ENCODE measurements at regions not wholly inside any gene's neighbourhood (a gene's known extent, or its start where the extent isn't known, plus 50 kb on each side); places are given as distances from the start of the nearest gene placed in this dataset.
A peak's percentile ranks its signal among the peaks of the same experiment; 100 is the strongest.
"Not testable (repeated sequence)": the region's sequence is repeated elsewhere in the genome, so short reads cannot be mapped to it uniquely, and the experiment has no call there.

- no peak overlapping the region for H3K27ac Mint-ChIP-seq
- H3K36me3 Mint-ChIP-seq (ENCODE audit: low read depth), result peaks cover 19% of the 10 kb centered on the region
- no peak overlapping the region for H3K4me3 Mint-ChIP-seq
- ATAC-seq (no peak), DNase-seq (no peak)
- no peaks in the 10 kb centered on the region for H3K9me3 ChIP-seq (ENCODE audit: control insufficient read depth, low read length, poor library complexity, severe bottlenecking)
- peaks cover 6% of the 10 kb centered on the region for H3K4me1 Mint-ChIP-seq
- peaks cover 90% of the 10 kb centered on the region for H3K27me3 Mint-ChIP-seq
Observed at GRCh38 chr10:100660365-100660764, 85.0 kb upstream of the PAX2 start.

DNA sequence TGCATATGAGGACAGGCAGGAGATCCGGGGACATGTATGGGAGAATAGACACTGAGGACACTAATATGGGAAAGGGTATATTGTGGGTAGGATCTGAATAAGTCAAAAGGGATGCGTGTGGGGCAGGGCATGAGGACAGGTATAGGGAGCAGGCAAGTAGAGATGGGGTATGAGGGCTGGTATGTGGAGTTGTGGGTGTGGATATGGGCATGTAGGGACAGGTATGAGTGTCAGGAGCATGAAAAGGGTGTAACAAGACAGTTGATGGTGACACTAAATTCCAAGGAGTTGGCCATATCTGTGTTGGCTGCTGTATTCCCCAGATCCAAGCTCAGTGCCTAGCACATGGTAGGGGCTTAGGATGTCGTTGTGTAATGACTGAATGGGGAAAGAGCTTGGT is 84.4 kb upstream of the PAX2 start:
- DNase-seq, result no peak
- no peak for ATAC-seq

DNA sequence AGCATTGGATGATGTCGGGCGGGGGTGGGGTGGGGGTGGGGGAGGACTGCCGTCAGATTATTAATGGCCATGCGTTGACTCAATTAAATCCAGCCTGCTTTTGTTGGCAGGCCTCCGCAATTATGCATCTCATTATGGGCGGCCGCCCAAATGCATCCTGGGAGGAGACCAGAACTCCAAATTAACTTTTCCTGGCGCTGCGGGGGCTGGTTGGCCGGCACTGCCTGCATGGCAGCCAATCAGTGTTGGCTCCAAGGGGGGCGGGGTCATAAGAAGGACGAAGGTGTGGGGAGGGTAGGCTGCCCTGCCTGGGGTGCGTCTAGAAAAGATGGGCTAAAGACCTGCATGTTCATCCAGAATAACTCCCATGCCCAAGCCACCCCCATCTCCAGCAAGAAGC is 83.9 kb upstream of the PAX2 start:
- no peak for DNase-seq
- Mint-ChIP-seq H3K36me3 (ENCODE audit: low read depth) (peaks cover 15% of the 10 kb centered on the region), H3K4me3 (no peak overlapping the region), H3K27ac (no peak overlapping the region), H3K4me1 (no peaks in the 10 kb centered on the region), H3K27me3 (peaks cover 87% of the 10 kb centered on the region)
- no peak for ATAC-seq
- no peaks in the 10 kb centered on the region for H3K9me3 ChIP-seq (ENCODE audit: control insufficient read depth, low read length, poor library complexity, severe bottlenecking)

More for the DNA sequence above, 84.4 kb upstream of the PAX2 start:
- Mint-ChIP-seq H3K4me1 (peaks cover under 1% of the 10 kb centered on the region), H3K4me3 (no peak overlapping the region), H3K27me3 (peaks cover 88% of the 10 kb centered on the region), H3K36me3 (ENCODE audit: low read depth) (peaks cover 15% of the 10 kb centered on the region), H3K27ac (no peak overlapping the region)
- H3K9me3 ChIP-seq (ENCODE audit: control insufficient read depth, low read length, poor library complexity, severe bottlenecking), result no peaks in the 10 kb centered on the region

GRCh38 chr10:100662067-100662466 is 83.3 kb upstream of the PAX2 start:
- no peak overlapping the region for H3K27ac Mint-ChIP-seq
- ATAC-seq, result no peak
- H3K4me3 Mint-ChIP-seq, result no peak overlapping the region
- no peaks in the 10 kb centered on the region for H3K9me3 ChIP-seq (ENCODE audit: control insufficient read depth, low read length, poor library complexity, severe bottlenecking)
- peaks cover 15% of the 10 kb centered on the region for H3K36me3 Mint-ChIP-seq (ENCODE audit: low read depth)
- no peak for DNase-seq
- H3K4me1 Mint-ChIP-seq, result no peaks in the 10 kb centered on the region
- H3K27me3 Mint-ChIP-seq, result peaks cover 84% of the 10 kb centered on the region

DNA sequence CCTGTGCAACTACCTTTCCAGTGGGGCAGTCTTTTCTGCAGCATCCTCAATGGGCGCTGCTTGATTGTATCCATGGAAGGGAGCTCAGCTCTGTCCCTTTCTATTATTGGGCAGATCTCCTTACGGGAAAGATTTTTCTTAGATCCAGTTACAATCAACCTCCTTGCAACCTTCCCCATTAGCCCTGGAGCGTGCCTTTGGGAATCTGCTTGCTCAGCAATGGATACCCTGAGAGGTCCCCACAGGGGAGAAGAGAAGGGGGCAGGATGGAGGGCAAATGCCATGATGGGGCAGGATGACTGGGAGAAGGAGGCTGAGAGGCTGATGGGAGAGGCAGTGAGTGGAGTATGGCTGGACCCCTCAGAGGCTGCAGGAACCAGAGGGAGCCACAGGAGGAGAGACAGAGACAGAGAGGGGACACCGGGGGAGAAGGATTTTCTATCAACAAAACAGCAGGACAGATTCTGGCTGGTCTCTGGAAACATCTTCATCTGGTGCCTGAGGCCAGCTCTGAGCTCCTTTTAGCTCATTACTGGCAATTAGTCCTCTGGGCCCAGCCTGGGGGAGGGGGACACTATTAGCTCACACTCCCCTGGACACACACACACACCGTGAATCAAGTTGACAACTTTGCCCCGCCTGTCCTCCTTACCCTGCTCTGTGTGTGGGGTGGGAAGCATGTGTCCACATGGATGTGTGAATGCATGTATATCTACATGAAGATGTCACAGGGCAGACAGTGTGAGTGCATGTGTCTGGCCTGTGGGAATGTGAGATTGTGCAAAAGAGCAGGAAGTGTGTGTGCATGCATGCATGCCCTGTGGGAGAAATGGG is 80.8 kb upstream of the PAX2 start:
- ATAC-seq, result no peak
- DNase-seq, result no peak
- H3K9me3 ChIP-seq (ENCODE audit: control insufficient read depth, low read length, poor library complexity, severe bottlenecking), result no peaks in the 10 kb centered on the region
- Mint-ChIP-seq H3K4me3 (no peak overlapping the region), H3K36me3 (ENCODE audit: low read depth) (peaks cover 14% of the 10 kb centered on the region), H3K4me1 (peaks cover 6% of the 10 kb centered on the region), H3K27me3 (peaks cover 84% of the 10 kb centered on the region), H3K27ac (no peak overlapping the region)

GRCh38 chr10:100666634-100667033 is 78.7 kb upstream of the PAX2 start:
- H3K4me3 Mint-ChIP-seq; H3K9me3 ChIP-seq (ENCODE audit: control insufficient read depth, low read length, poor library complexity, severe bottlenecking); H3K27ac Mint-ChIP-seq; DNase-seq; ATAC-seq: not testable (repeated sequence)
- Mint-ChIP-seq H3K27me3 (peaks cover 77% of the 10 kb centered on the region), H3K4me1 (peaks cover 11% of the 10 kb centered on the region), H3K36me3 (ENCODE audit: low read depth) (peaks cover 12% of the 10 kb centered on the region)

DNA sequence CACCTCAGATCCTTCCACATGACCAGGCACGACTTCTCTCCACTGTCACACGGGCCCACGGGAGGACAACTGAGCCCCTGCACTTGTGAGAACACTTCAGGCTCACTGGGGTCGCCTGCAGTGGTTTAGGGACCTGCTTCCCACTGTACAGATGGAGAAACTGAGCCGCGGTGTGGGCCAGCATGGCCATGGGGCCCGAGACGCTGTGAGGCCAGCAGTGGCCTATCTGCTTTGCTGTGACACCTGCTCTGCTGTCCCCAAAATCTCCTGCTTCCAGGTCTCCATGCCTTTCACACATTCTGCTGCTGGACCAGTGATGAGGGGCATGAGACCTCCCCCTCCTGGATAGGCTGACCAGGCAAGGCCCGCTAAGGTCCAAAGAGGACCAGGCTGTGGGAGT is 75.8 kb upstream of the PAX2 start:
- no peak overlapping the region for H3K4me3 Mint-ChIP-seq
- H3K27me3 Mint-ChIP-seq, result peaks cover 77% of the 10 kb centered on the region
- H3K9me3 ChIP-seq (ENCODE audit: control insufficient read depth, low read length, poor library complexity, severe bottlenecking), result no peaks in the 10 kb centered on the region
- no peak overlapping the region for H3K27ac Mint-ChIP-seq
- ATAC-seq, result no peak
- H3K36me3 Mint-ChIP-seq (ENCODE audit: low read depth), result peaks cover 15% of the 10 kb centered on the region
- peaks cover 11% of the 10 kb centered on the region for H3K4me1 Mint-ChIP-seq
- no peak for DNase-seq

- H3K27ac Mint-ChIP-seq, result no peak overlapping the region
- no peak for ATAC-seq
- peaks cover 70% of the 10 kb centered on the region for H3K27me3 Mint-ChIP-seq
Observed at GRCh38 chr10:100670368-100670767, 75.0 kb upstream of the PAX2 start.

DNA sequence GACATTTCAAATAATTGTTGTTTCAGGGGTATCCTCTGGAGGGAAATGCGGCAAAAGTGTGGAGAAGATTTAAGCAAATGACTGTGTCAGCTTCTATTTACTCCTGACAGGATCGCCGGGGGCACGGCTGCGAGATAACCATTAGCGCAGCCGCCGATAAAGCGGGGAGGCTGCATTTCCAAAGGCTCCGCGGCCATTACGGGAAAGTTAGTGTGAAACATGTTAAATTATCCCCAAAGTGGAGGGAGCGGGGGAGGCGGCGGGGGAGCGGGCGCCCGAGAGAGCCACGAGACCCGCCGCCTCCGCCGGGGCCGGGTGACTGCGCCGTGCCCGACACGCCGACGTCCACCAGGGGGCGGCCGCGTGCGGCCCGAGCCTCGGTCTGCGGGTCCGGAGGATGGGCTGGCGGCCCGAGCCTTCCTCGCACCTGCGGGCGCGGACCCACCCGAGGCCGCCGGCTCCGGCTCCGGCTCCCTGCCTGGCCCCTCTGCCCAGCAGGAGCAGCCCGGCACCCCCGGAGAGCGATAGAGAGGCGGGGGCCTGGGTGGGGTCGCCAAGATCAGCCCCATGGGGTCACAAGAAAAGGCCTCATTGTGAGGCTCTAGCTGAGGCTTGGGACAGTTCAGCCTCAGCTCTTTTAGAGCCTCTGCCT is 74.4 kb upstream of the PAX2 start:
- ATAC-seq, result peak; percentile 89
- DNase-seq, result peak; percentile 50 to 66 (median 62)
- peaks cover 72% of the 10 kb centered on the region for H3K27me3 Mint-ChIP-seq
- H3K4me3 Mint-ChIP-seq, result no peak overlapping the region
- H3K9me3 ChIP-seq (ENCODE audit: control insufficient read depth, low read length, poor library complexity, severe bottlenecking), result no peaks in the 10 kb centered on the region
- H3K36me3 Mint-ChIP-seq (ENCODE audit: low read depth), result peaks cover 12% of the 10 kb centered on the region
- H3K4me1 Mint-ChIP-seq, result peaks cover 11% of the 10 kb centered on the region
- no peak overlapping the region for H3K27ac Mint-ChIP-seq

More at GRCh38 chr10:100670368-100670767, 75.0 kb upstream of the PAX2 start:
- H3K9me3 ChIP-seq (ENCODE audit: control insufficient read depth, low read length, poor library complexity, severe bottlenecking), result no peaks in the 10 kb centered on the region
- peaks cover 11% of the 10 kb centered on the region for H3K4me1 Mint-ChIP-seq
- H3K4me3 Mint-ChIP-seq, result peak overlapping the region; percentile 82
- peaks cover 12% of the 10 kb centered on the region for H3K36me3 Mint-ChIP-seq (ENCODE audit: low read depth)
- no peak for DNase-seq

DNA sequence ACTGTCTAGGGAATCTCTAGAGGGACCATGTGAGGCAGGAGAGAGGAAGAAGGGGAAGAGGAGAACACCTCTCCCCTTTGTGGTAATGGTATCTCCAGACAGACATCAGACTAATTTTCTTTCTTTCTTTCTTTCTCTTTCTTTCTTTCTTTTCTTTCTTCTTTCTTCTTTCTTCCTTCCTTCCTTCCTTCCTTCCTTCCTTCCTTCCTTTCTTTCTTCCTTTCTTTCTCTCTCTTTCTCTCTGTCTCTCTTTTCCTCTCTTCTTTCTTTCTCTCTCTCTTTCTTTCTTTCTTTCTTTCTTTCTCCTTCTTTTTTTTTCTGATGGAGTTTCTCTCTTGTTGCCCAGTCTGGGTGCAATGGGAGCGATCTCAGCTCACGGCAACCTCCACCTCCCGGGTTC is 73.2 kb upstream of the PAX2 start:
- no peaks in the 10 kb centered on the region for H3K9me3 ChIP-seq (ENCODE audit: control insufficient read depth, low read length, poor library complexity, severe bottlenecking)
- DNase-seq, result no peak
- Mint-ChIP-seq H3K4me3 (peak overlapping the region; percentile 58), H3K27me3 (peaks cover 78% of the 10 kb centered on the region), H3K4me1 (peaks cover 11% of the 10 kb centered on the region), H3K36me3 (ENCODE audit: low read depth) (peaks cover 12% of the 10 kb centered on the region), H3K27ac (no peak overlapping the region)
- ATAC-seq, result no peak

- Mint-ChIP-seq H3K27me3 (peaks cover 57% of the 10 kb centered on the region), H3K4me3 (no peak overlapping the region), H3K27ac (no peak overlapping the region), H3K4me1 (no peaks in the 10 kb centered on the region), H3K36me3 (ENCODE audit: low read depth) (peaks cover under 1% of the 10 kb centered on the region)
- no peak for ATAC-seq
- DNase-seq, result no peak
- H3K9me3 ChIP-seq (ENCODE audit: control insufficient read depth, low read length, poor library complexity, severe bottlenecking), result no peaks in the 10 kb centered on the region
Observed at GRCh38 chr10:100677290-100677945, 68.0 kb upstream of the PAX2 start.

DNA sequence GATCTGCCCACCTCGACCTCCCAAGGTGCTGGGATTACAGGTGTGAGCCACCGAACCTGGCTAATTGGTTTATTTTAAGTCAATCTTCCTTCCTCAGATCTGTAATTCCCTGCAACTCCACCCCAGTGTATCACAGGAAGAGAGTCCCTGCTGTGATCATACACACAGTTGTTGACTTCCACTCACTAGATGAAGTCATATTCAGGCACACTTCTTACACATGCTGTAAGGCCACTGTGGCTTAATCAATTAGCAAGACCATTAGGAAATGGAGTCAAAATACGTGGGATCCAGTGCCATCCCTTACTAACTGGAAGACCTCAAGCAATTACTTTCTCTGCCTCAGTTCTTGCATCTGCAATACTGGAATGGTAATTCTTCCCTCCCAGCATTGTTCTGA is 66.1 kb upstream of the PAX2 start:
- no peak overlapping the region for H3K27ac Mint-ChIP-seq

DNA sequence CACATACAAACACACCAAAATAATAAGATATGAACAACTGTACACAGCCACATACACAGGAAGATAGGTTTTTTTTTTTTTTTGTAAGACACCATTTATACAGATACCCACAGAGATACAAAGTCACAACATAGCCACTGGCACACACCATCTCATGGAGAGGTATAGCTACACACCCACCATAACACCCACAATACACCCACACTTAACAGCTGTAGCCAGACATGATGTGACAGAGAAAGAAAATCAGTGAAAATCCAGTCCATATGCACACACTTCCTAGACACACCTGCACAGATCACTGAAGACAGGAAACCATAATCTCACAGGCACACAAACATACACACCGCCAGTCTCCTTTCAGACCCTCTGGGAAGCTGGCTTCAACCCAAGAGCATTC is 62.4 kb upstream of the PAX2 start:
- DNase-seq (no peak), ATAC-seq (no peak)
- H3K4me1 Mint-ChIP-seq, result peaks cover 9% of the 10 kb centered on the region
- no peaks in the 10 kb centered on the region for H3K9me3 ChIP-seq (ENCODE audit: control insufficient read depth, low read length, poor library complexity, severe bottlenecking)
- H3K4me3 Mint-ChIP-seq, result no peak overlapping the region
- peaks cover 8% of the 10 kb centered on the region for H3K36me3 Mint-ChIP-seq (ENCODE audit: low read depth)
- H3K27ac Mint-ChIP-seq, result no peak overlapping the region
- peaks cover 66% of the 10 kb centered on the region for H3K27me3 Mint-ChIP-seq

More for the DNA sequence above, 66.1 kb upstream of the PAX2 start:
- Mint-ChIP-seq H3K27me3 (peaks cover 50% of the 10 kb centered on the region), H3K4me1 (peaks cover under 1% of the 10 kb centered on the region), H3K36me3 (ENCODE audit: low read depth) (peaks cover under 1% of the 10 kb centered on the region), H3K4me3 (no peak overlapping the region)
- ATAC-seq (no peak), DNase-seq (no peak)
- H3K9me3 ChIP-seq (ENCODE audit: control insufficient read depth, low read length, poor library complexity, severe bottlenecking), result no peaks in the 10 kb centered on the region

All from T-helper 17 cell (primary cell).